ENCODE measurements at regions not wholly inside any gene's neighbourhood (a gene's known extent, or its start where the extent isn't known, plus 50 kb on each side); places are given as distances from the start of the nearest gene placed in this dataset.
A peak's percentile ranks its signal among the peaks of the same experiment; 100 is the strongest.

DNA sequence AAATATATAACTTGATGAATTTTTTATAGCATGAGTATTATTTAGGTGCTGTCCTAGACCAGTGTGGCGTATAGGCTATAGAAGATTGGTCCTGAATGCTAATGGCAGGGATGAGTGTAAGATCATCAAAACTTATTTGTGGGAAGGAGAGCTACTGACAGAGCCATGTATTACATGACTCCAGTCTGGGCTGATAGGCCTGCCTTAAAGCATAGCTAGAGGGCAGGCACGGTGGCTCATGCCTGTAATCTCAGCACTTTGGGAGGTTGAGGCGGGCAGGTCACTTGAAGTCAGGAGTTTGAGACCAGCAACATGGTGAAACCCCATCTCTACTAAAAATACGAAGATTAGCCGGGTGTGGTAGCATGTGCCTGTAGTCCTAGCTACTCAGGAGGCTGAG is 198.1 kb upstream of the KLF14 start:
- no peak for DNase-seq

DNA sequence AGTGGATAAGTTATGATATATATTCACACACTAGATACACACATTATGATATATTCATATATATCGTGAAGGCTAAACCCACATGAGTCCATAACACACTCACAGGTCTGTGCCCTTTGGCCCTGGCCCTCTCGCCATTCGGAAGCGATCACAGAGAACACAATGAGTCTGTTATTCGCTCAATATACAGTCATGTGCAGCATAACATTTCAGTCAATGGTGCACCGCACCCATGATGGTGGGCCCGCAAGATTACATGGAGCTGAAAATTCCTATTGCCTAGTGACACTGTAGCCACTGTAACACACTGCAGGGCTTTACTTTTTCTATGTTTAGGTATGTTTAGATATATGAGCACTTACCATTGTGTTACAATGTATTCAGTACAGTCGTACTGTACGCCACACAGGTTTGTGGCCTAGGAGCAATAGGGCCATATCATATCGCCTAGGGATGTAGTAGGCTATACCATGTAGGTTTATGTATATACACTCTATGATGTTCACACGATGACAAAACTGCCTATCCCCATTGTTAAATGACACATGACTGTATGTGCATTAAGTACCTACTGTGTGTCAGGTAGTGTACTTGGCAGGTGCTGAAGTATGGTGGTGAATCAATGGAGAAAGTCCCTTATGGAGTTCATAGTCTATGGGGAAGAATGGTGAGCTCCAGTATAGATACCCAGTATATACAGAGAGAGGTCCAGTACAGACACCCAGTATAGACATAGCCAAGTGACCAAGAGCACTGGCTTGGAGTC is 198.8 kb upstream of the KLF14 start:
- DNase-seq, result no peak

DNA sequence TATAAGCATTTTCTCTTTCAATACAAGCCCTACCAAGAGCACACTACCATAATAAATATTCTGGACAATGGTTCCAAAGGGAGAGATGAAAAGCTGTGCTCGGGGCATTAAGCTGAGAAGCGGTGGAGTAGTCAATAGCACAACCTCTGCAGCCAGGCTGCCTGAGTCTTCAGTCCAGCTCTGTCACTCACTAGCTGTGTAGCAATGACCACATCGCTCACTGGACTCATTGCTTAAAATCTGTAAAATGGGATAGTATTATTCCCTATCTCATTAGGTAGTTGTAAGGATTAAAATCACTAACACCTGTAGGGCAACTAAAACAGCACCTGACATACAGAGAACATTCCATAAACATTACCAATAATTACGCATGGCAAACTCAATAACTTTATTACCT is 199.9 kb upstream of the KLF14 start:
- DNase-seq, result no peak

DNA sequence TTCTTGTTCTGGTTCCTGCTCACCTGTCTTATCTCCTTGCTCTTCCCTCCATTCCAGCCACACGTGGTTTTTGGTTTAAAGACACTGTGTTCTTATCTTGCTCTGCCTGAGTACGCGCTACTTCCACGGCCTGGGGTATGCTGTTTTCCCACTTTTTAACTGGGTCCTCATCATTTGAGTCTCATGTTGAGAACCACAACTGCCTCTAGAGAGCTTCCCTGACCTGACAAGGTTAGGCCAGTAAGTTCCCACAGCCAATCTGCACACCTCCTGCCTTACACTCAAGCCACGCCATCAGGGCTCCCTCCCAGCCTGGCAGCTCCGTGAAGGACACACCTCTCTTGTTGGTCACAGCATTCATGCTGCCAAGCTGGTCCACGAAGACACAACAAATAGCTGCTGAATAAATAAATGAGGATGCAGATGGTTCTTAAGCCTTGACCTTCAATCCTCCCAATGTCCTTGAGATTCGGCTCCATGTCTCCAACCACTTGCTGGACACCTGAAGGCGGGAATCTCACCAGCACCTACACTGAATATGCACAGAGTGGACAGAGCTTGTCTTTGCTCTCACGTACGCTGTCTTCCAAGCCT is 201.7 kb upstream of the KLF14 start:
- no peak for DNase-seq

DNA sequence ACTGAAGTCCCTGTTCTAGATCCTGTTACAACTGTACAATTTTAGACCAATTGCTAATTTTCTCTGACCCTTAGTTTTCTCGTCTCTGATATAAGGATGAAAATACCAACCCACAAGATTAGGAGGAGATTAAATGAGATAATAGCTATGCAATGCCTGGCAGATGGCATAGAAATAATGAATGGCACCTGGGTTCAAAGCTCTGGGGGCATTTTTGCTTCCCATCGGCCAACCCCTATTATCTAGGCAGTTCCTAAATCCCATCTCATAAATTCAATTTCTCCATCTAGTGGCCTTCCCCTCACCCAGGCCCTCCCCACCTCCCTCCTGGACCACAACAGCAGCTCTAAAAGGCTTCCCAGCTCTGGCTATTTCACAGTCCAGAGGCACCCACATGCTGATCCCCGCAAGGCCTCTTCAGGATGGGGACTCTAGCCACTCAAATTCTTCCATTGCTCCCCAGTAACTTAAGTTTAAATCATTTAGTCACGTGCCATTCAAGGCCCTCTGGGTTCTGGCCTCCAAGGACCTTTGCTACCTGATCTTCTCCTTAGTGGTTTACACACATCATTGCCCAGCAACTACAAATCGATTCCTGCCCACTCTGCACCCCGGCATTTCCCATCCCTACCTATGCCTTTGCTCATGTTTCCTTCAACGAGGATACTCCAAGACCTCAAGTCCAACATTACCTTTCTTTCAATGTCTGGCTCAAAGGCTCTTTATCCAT is 202.4 kb upstream of the KLF14 start:
- no peak for DNase-seq

DNA sequence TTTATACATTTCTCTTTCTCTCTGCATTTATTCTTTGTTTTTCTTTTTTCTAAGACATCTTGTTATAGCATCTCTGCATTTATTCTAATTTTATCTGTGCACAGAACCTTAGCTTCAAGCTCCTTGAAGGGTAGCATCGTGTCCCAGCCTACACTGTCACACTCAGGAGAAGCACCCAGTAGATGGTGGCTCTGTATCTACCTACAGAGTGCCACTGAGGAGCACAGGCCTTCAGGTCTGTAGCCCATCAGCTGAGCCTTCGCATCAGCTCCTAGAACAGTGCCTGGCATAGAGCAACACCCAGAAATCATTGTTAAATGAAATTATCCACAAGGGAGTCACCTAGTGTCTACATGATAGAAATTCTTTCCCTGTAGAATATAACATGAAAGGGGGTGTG is 203.0 kb upstream of the KLF14 start:
- DNase-seq, result no peak

DNA sequence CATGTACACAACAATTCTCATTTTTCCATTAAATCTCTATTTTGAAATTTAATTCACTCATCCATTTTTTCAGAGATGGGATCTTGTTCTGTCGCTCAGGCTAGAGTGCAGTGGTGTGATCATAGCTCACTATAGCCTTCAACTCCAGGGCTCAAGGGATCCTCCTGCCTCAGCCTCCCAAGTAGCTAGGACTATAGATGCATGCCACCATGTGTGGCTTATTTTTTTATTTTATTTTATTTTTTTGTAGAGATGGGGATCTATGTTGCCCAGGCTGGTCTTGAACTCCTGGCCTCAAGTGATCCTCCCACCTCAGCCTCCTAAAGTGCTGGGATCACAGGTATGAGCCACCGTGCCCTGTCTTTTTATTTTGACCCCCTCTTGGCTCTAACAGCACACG is 203.8 kb upstream of the KLF14 start:
- DNase-seq, result no peak

DNA sequence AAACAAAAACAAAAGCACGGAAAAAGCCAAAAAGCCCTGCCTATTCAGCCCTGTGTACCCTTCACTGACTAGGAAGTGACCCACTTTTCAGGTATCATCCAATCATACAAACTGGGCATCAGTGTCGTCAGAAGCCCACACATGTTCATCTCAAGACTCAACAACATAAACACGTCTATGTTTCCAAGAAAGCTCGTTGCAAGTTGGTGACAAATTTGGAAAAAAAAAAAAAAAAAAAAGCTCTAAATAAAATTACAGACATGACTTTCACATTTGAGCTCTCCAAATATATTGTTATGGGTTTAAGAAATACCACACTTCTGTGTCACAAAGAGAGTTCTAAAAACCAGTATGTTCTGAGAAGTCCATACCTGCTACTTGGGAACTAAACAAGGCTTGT is 204.7 kb upstream of the KLF14 start:
- no peak for DNase-seq

DNA sequence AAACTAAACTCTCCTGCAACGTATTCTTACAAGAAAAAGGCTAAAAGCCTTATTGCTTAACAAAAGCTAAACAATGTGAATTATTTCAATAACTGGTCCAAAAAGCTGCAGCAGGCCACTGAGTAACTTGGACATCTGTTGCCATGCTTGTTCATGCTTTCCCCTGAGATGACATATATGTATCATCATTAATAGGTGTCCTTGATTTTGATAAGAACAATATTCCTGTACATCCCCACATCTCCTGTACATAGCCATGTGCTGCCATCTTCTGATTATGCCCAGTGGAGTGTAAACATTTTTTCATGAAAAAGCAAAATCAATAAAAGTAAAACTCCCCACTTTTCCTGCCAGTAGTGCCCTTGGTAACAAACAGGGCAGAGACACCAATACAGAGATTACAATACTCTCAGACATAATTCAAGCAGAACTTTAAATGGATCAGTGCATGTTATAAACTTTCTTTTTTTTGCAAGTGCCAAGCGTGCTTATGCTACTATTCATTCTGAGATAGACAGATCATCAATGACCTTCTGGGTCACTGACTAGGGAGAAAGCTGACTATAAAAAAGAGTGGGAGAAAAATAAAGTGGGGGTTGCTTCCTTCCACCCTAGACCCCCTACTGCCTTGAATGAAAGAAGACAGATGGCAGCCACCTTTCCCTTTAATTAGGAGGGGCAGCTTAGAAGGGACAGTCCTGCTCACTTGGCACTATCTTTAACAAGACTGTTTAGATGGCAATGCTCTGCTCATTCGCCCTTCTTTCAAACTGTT is 205.5 kb upstream of the KLF14 start:
- peak; percentile 64 for DNase-seq

DNA sequence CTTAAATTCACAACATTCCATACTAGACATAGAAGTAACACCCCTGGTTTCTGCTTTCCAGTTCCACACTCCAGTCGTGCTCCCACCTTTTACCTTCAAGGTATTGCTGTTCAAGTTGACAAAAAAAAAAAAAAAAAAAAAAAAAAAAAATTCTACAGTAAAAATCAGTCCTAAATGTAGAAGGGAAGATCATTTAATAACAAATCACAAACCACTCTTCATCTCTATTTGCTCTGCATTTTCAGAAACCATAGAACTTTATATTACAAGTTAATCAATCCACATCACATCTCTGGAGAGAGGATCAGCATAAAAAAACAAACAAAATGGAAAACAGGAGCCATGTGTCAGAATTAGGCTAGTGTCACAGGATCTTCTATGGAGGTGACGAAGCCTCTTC is 206.3 kb upstream of the KLF14 start:
- DNase-seq, result no peak

DNA sequence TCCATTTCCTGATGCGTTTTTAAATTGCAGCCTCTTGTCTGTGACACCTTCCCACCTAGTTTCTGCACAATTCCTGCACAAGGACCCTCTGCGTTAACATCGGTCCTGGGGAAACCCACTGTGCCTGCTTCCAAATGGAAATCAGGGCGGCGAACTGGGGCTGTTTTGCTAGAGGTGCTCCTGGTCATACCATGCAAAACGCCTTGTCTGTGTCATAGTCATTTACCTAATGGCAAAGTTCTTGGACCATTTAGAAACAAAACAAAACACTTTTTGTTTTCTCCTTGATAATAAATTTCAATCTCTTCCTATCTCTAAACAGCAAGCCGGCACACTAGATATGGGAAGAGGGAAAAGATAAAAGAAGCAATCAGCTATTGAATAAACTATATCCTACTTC is 206.9 kb upstream of the KLF14 start:
- no peak for DNase-seq

DNA sequence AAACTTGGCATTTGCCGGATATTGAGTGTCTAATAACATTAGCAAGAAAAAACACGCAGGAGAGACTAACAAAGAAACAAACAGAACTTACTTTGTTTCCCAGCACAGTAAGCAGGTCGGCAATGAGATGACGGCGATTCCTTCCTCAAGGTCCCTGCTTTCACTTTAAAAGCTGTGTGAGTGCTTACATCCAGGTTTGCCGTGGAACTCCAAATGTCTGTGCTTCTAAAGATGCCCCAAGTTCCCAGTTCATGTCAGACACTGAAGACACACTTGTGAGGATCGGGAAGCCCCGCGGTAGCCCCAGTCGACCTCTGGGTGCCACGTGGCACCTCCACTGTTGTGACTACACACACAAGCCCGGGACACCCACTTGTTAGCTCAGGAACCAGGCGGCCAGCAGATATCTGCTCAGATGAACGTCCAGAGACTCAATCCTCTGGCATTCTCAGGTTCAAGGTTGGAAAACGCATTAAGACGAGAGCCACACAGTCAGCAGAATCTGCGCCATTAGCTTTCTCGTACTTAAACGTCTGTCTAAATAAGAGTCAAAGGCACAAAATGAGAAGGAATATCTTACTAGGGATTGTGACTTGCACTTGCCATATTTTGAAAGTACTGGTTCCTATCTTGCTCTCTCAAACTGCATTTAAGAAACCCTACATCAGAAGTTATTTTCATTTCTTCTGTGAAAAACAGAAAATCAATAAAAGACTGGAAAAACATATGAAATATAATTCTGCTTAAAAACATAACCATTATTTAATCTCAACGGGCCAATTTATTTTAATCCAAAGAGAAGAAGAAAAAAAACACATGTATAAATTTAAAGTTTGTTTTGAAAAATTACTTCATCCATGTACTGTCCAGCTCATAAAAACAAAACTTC is 207.6 kb upstream of the KLF14 start:
- peak; percentile 89 for DNase-seq

DNA sequence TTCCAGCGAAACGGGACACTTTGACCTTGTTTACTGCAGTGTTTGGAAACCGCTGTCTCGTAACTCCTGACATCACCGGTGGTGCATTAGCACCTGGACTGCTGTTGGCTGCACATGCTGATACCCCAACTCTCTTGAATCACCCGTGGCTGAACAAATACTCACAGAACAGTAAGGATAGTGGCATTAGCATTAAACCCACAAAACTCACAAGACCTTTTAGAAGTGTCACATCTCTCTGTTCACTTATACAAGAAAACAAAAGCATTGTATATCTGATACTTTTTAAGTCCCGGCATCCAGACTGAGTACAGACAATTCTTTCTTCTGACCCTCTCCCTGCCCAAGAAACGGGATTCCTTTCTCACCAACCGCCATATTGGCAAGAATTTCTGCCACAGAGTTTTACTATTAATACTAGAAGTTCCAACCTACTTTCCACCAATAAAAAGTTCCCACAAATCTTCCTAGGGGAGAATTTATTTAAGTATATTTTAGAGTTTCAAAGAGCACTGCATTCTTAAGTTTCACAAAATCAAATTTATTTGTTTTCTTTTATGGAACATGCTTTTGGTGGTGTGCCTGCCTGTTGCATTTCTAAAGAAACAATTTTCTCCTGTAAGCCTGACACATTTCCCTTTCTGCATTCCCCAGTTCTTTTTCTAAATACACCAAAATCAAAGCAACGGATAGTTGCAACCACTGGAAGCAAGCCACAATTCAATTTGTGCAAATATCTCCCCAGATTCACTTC is 208.4 kb upstream of the KLF14 start:
- DNase-seq, result peak; percentile 43

DNA sequence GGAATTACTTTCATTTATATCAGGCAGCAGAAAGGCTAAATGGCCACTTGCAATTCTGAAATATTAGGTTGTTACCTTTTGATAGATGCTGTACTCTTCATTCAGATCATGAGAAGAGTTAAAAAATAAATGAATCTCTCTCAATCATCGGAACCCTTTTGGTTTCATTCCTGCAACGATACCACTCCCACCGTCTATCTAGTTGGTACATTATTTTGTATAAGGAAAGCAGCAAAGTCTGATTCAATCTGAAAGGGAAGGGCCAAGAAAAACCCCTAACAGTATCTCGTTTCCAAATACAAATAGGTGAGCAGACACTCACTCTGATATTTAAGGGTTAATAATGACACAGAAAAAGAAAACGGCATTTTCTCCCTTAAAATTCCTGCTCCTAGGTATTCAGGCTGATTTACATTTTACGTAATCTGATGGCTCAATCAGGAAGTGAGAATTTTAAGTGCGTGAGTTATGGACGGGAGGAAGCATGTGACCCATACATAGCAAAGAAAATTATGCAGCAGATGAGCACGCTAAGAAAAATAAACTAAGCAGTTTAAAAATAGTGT is 209.4 kb upstream of the KLF14 start:
- DNase-seq, result peak; percentile 47

DNA sequence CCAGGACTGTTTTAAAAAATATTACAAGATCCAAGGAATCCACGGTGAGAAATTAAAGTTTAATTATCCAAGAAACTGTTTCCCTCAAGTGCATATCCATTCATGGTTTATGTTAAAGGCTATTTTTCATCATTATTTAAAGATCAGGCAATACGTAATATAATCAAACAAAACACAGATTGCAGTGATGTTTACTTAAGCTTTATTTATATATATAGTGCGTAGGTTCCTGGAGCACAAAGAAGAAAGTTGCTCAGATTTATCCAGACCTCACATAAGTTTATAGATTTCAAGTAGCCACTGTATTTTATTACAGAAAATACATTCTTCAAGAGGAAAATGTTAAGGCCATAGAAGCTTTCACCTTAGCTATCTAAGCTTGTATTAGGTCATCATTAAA is 210.0 kb upstream of the KLF14 start:
- DNase-seq, result no peak

DNA sequence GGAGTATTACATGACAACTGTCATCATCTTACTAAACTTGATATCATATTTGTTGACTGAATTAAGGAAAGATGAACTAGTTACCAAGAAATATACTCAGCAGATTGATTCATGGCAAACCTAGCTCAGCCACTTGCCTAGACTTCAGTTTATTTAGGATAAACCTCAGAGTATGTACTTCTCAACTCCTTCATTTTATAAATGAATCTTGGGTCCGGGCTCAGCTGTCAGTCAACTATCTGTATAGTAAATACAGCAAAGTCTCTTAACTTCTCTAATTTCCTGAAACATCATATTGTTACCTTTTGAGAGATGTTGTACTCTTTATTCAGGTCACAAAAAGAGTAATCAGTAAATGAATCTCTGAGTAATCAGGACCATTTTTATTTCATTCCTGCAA is 211.0 kb upstream of the KLF14 start:
- no peak for DNase-seq

DNA sequence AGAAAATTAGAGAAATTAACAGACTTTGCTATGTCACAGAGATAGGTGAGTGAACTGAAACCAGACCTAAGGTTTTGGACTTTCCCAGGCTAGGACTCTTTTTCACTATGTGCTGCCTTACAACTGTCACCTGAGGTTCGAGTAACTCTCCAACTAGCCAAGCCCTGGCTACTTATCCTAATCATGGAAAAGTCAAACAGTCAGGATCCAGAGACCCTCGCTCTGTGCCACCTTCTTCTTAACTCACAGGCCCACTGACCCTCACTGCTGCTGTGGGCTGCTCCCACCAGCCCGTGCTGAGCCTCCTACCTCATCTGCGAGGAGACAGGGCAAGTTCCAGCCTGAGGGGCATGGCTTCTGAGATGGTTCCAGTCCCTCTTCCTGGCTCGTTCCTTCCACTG is 211.4 kb upstream of the KLF14 start:
- DNase-seq, result no peak

DNA sequence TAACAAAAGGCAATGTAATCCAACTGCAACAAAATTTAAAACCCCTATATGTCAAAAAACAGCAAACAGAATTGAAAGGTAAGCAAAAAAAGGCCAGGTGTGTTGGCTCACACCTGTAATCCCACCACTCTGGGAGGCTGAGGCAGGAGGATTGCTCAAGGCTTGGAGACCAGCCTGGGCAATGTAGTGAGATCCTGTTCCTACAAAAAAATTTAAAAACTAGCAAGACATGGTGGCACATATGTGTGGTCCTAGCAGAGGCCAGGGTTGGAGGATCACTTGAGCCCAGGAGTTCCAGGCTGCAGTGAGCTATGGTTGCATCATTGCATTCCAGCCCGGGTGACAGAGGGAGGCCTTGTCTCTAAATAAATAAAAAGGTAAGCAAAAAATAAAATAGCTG is 212.1 kb upstream of the KLF14 start:
- no peak for DNase-seq

DNA sequence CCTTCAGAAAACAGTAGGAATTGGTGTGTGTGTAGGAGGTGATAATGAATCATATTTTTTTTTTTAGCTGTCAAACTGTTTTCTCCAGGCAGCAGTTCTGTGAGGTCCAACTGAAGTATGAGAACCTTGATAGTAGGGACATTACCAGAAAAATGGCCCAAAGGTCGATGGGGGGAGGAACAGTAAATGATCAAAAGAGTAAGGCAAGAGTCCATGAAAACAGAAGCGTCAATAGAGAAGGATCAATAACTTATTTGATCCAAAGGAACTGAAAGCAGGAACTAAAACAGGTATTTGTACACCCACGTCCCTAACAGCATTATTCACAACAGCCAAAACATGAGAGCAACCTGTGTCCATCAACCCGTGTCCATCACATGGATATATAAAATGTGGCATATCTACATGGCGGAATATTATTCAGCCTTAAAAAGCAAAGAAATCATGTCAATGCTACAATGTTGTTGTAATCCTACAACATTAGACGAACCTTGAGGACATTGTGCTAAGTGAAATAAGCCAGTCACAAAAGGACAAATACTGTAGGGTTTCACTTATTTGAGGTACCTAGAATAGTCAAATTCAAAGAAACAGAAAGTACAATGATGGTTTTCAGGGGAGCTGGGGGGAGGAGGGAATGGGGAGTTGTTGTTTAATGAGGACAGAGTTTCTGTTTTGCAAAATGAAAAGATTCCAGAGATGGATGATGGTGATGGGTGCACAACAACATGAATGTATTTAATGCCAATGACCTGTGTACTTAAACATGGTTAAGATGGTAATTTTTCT is 214.0 kb upstream of the KLF14 start:
- DNase-seq, result no peak

DNA sequence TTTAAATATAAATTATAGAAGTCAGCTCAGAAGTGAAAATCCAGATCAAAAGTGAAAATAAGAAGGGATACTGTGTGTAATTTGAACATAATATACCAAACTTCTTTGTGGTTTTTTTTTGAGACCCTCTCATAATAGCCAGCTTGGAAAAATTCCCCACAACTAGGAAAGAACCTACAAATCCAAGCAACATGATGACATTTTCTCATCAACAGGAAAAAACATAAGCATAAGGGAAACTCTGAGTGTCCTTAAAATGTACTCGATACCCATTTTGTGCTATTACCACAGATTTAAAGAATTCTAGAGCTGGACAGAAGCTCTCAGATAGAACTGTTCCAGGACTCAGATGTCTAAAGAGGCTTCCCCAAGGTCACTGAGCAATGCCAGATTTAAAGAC is 214.8 kb upstream of the KLF14 start:
- DNase-seq, result no peak

DNA sequence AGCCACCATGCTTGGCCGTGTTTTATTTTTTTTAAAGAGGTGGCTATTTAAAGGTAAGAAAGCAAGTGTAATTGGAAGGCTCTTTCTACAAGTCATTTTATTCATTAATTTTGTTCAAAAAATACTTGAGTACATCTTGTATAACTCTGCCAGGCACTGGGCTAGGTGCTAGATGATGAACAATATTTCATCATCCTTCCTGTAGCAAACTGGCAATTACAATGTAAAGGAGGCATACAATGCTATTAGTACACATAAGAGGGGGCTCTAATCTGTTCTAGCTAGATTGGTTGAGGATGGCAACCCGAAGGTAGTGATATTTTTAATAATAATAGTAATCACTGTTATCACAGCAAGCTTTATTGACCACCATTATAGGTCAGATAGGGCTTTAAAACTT is 215.5 kb upstream of the KLF14 start:
- DNase-seq, result no peak

All from kidney glomerular epithelial cell (primary cell).